Upper lobe of left lung (tissue), 6 donors: ENCODE measurements at regions not wholly inside any gene's neighbourhood (a gene's known extent, or its start where the extent isn't known, plus 50 kb on each side); places are given as distances from the start of the nearest gene placed in this dataset.
"Not testable (repeated sequence)": the region's sequence is repeated elsewhere in the genome, so short reads cannot be mapped to it uniquely, and the experiment has no call there.

Source experiments
- ATAC-seq, 2 donors: fragments of 200-7000 bp; cut with Tn5 transposase; one replicate each; pipeline ENCODE4 v1.9.1; 2022; ENCODE audit warnings: mild to moderate bottlenecking in 2 of 2, moderate library complexity in 2 of 2; ENCODE audit not compliant: low FRiP score in 2 of 2
- DNase-seq, 2 donors: peaks; one replicate each; pipeline ENCODE4 v3.0.0-alpha.2; 2019 to 2020
- H3K27ac ChIP-seq, 4 donors: fragments of 200-600 bp; sonication (generic); one replicate each; pipeline ENCODE4 v1.5.1; 2016 to 2019
- H3K27me3 ChIP-seq, 4 donors: fragments of 200-600 bp; sonication (generic); one replicate each; pipeline ENCODE4 v1.5.1; 2017 to 2019
- H3K36me3 ChIP-seq, 4 donors: fragments of 200-600 bp; sonication (generic); one replicate each; pipeline ENCODE4 v1.5.1; 2016 to 2019
- H3K4me1 ChIP-seq, 4 donors: fragments of 200-600 bp; sonication (generic); one replicate each; pipeline ENCODE4 v1.5.1; 2018 to 2019
- H3K4me3 ChIP-seq, 4 donors: fragments of 200-600 bp; sonication (generic); one replicate each; pipeline ENCODE4 v1.5.1; 2017 to 2019; ENCODE audit warnings: mild to moderate bottlenecking in 2 of 4, moderate library complexity in 1 of 4
- H3K9me3 ChIP-seq, 4 donors: fragments of 200-600 bp; sonication (generic); one replicate each; pipeline ENCODE4 v1.5.1; 2018 to 2019
- WGBS, 2 donors: methylation state at CpG; one replicate each; pipeline ENCODE4 v1.1.5; 2017 to 2018; 5-methylcytosine and 5-hydroxymethylcytosine counted together
- donor health status: DM: no; HTN: no; CAD: no; lungs with moderate emphysema.
- donor health status: DM: no; HTN: yes; CAD: no; lungs with severe emphysema.

DNA sequence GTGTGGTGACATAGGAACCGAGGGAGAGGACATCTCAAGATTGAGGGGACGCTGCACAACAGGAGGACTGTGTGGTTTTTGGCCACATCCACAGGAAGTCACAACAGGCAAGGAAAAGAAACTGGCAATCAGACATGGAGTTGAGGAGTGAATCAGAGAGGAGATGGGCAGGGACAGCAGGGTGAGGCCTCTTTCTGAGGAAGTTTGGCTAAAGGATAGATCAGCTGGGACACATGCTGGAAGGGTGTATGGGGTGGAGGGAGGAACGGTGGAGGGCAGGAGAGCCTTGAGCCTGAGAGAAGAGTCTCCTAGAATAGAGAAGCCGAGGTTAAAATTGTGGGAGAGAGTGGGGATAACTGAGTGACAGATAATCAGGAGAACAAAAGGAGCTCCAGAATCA lies 75.1 kb upstream of the CIDEA start:
- H3K27me3 ChIP-seq, H3K36me3 ChIP-seq, DNase-seq, ATAC-seq, H3K4me1 ChIP-seq, H3K27ac ChIP-seq, H3K4me3 ChIP-seq, H3K9me3 ChIP-seq: not testable (repeated sequence)
- WGBS, 2 donors: 26% methylated on average over 2 of the region's 4 CpGs; no CpG with 5 or more reads in 1 of the 2 donors

- not testable (repeated sequence) for H3K9me3 ChIP-seq, DNase-seq, ATAC-seq, H3K4me3 ChIP-seq, H3K27me3 ChIP-seq, H3K36me3 ChIP-seq, H3K27ac ChIP-seq, H3K4me1 ChIP-seq
- no CpG with 5 or more reads among the region's 8 CpGs for WGBS, 2 donors
Observed at GRCh38 chr18:12179697-12180577, 74.2 kb upstream of the CIDEA start.

DNA sequence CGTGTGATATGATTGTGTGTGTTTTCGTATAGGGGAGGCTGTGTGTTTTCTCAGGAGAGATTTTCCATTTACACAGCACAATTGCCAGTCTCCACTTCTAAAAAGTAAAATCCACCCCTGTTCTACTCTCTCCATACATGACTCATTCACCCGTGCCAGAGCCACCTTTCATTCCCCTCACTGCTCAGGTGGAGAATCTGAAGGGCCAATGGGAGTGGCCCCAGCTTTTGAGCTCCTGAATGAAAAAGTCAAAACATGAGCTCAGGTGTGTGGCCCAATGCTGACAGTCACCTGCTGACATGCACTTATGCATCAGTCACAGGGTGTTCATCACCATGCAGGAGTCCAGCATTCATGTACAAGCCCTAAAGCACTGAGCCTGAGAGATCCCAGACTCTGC lies 55.4 kb upstream of the CIDEA start:
- DNase-seq, H3K9me3 ChIP-seq, H3K36me3 ChIP-seq, H3K4me1 ChIP-seq, H3K4me3 ChIP-seq, ATAC-seq, H3K27ac ChIP-seq, H3K27me3 ChIP-seq: not testable (repeated sequence)
- WGBS, 2 donors: 92 to 93% methylated on average over 3 of the region's 3 CpGs

GRCh38 chr18:12200186-12200585 lies 54.0 kb upstream of the CIDEA start:
- not testable (repeated sequence) for DNase-seq, H3K27me3 ChIP-seq, H3K27ac ChIP-seq, H3K36me3 ChIP-seq, H3K4me3 ChIP-seq, H3K4me1 ChIP-seq, H3K9me3 ChIP-seq
- ATAC-seq: peak; percentile 65 to 74
- 62 to 70% methylated on average over 5 of the region's 5 CpGs for WGBS, 2 donors
